ENCODE measurements at regions not wholly inside any gene's neighbourhood (a gene's known extent, or its start where the extent isn't known, plus 50 kb on each side); places are given as distances from the start of the nearest gene placed in this dataset.

DNA sequence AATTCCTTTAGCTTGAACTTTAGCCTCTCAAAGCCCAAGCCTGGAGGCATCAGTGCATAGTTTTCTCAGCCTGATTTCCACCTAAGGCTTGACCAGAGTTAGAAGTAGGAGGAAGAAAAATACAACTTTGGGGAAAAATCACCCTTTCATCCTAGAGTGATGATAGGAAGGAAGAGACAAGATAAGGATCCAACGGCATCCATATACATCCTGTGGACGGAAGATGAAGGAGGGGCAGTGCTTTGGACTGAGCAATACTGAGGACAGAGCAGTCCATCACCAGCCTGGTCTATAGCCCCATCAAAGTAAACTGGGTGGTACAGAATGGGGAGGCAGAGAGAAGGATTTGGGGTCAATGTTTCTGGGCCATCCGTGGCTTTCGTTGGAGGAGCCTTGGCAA, 247.9 kb downstream of the FAM76B start:
- no peak overlapping the region for H3K4me3 ChIP-seq (ENCODE audit: low read length)
- H3K4me1 ChIP-seq (ENCODE audit: control insufficient read depth, insufficient read depth, low read length): peaks cover 5% of the 10 kb centered on the region
- no peak overlapping the region for H3K27ac ChIP-seq (ENCODE audit: low read length)
- 100% methylated on average over 4 of the region's 4 CpGs for WGBS (ENCODE audit: insufficient coverage)
- H3K9me3 ChIP-seq (replicated peaks; ENCODE audit: control insufficient read depth, low read depth, low read length): no peaks in the 10 kb centered on the region
- H3K36me3 ChIP-seq (ENCODE audit: control insufficient read depth, insufficient read depth, low read length): no peaks in the 10 kb centered on the region
- H3K27me3 ChIP-seq (ENCODE audit: control insufficient read depth, insufficient read depth, low read length): no peaks in the 10 kb centered on the region
- DNase-seq: no peak

GRCh38 chr11:95536047-95536690, 253.4 kb downstream of the FAM76B start:
- Histone ChIP-seq H3K9me3 (replicated peaks; ENCODE audit: control insufficient read depth, low read depth, low read length) (no peaks in the 10 kb centered on the region), H3K27ac (ENCODE audit: low read length) (no peak overlapping the region), H3K4me3 (ENCODE audit: low read length) (no peak overlapping the region), H3K4me1 (ENCODE audit: control insufficient read depth, insufficient read depth, low read length) (no peaks in the 10 kb centered on the region), H3K27me3 (ENCODE audit: control insufficient read depth, insufficient read depth, low read length) (no peaks in the 10 kb centered on the region), H3K36me3 (ENCODE audit: control insufficient read depth, insufficient read depth, low read length) (no peaks in the 10 kb centered on the region)
- WGBS (ENCODE audit: insufficient coverage): 86% methylated on average over 1 of the region's 3 CpGs
- no peak for DNase-seq

GRCh38 chr11:95534809-95535208, 254.8 kb downstream of the FAM76B start:
- H3K9me3 ChIP-seq (replicated peaks; ENCODE audit: control insufficient read depth, low read depth, low read length): no peaks in the 10 kb centered on the region
- DNase-seq: no peak
- no peaks in the 10 kb centered on the region for H3K4me1 ChIP-seq (ENCODE audit: control insufficient read depth, insufficient read depth, low read length)
- no peaks in the 10 kb centered on the region for H3K27me3 ChIP-seq (ENCODE audit: control insufficient read depth, insufficient read depth, low read length)
- H3K27ac ChIP-seq (ENCODE audit: low read length): no peak overlapping the region
- no peaks in the 10 kb centered on the region for H3K36me3 ChIP-seq (ENCODE audit: control insufficient read depth, insufficient read depth, low read length)
- H3K4me3 ChIP-seq (ENCODE audit: low read length): no peak overlapping the region

DNA sequence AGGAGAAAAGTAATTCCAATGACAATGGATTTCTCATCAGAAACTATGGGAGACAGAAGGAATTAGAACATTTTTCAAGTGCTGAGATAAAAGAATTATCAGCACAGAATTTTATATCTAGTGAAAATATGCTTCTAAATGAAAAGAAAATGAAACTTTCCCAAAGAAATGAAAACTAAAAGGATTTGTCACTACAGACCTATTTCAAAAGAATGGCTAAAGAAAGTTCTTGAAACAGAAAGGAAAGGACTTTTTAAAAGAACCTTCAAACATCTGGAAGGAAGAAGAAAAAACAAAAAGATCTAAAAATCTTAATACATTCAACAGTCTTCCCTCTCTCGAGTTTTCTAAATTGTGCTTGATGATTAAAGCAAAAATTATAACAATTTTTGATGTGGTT, 255.4 kb downstream of the FAM76B start:
- no CpG with 5 or more reads among the region's 1 CpG for WGBS (ENCODE audit: insufficient coverage)
- H3K4me1 ChIP-seq (ENCODE audit: control insufficient read depth, insufficient read depth, low read length): no peaks in the 10 kb centered on the region
- no peak for DNase-seq
- H3K4me3 ChIP-seq (ENCODE audit: low read length): no peak overlapping the region
- H3K27ac ChIP-seq (ENCODE audit: low read length): no peak overlapping the region
- H3K27me3 ChIP-seq (ENCODE audit: control insufficient read depth, insufficient read depth, low read length): no peaks in the 10 kb centered on the region
- no peaks in the 10 kb centered on the region for H3K36me3 ChIP-seq (ENCODE audit: control insufficient read depth, insufficient read depth, low read length)
- H3K9me3 ChIP-seq (replicated peaks; ENCODE audit: control insufficient read depth, low read depth, low read length): no peaks in the 10 kb centered on the region

DNA sequence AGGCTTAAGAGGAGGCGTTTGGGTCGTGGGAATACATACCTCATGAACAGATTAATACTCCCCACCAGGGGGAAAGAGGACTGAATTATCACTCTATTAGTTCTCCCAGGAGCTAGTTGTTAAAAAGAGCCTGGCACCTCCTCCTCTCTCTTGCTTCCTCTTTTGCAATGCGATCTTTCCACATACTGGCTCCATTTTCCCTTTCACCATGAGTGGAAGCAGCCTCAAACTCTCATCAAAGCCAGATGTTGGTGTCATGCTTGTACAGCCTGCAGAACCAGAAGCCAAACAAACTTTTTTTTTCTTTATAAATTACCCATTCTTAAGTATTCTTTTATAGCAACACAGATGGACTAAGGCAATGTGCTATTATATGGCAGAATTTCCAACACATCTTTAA, 258.5 kb downstream of the FAM76B start:
- H3K36me3 ChIP-seq (ENCODE audit: control insufficient read depth, insufficient read depth, low read length): no peaks in the 10 kb centered on the region
- no peaks in the 10 kb centered on the region for H3K4me1 ChIP-seq (ENCODE audit: control insufficient read depth, insufficient read depth, low read length)
- no peak for DNase-seq
- 43% methylated on average over 1 of the region's 3 CpGs for WGBS (ENCODE audit: insufficient coverage)
- H3K27me3 ChIP-seq (ENCODE audit: control insufficient read depth, insufficient read depth, low read length): no peaks in the 10 kb centered on the region
- H3K4me3 ChIP-seq (ENCODE audit: low read length): no peak overlapping the region
- no peak overlapping the region for H3K27ac ChIP-seq (ENCODE audit: low read length)
- no peaks in the 10 kb centered on the region for H3K9me3 ChIP-seq (replicated peaks; ENCODE audit: control insufficient read depth, low read depth, low read length)

- peaks cover 5% of the 10 kb centered on the region for H3K4me1 ChIP-seq (ENCODE audit: control insufficient read depth, insufficient read depth, low read length)
- H3K27ac ChIP-seq (ENCODE audit: low read length): no peak overlapping the region
Observed at GRCh38 chr11:95524314-95525036, 265.1 kb downstream of the FAM76B start.

GRCh38 chr11:95522874-95523273, 266.7 kb downstream of the FAM76B start:
- 96% methylated on average over 2 of the region's 4 CpGs for WGBS (ENCODE audit: insufficient coverage)

More at GRCh38 chr11:95524314-95525036, 265.1 kb downstream of the FAM76B start:
- Histone ChIP-seq H3K36me3 (ENCODE audit: control insufficient read depth, insufficient read depth, low read length) (no peaks in the 10 kb centered on the region), H3K27me3 (ENCODE audit: control insufficient read depth, insufficient read depth, low read length) (no peaks in the 10 kb centered on the region), H3K9me3 (replicated peaks; ENCODE audit: control insufficient read depth, low read depth, low read length) (no peaks in the 10 kb centered on the region), H3K4me3 (ENCODE audit: low read length) (no peak overlapping the region)
- no CpG with 5 or more reads among the region's 4 CpGs for WGBS (ENCODE audit: insufficient coverage)
- no peak for DNase-seq

DNA sequence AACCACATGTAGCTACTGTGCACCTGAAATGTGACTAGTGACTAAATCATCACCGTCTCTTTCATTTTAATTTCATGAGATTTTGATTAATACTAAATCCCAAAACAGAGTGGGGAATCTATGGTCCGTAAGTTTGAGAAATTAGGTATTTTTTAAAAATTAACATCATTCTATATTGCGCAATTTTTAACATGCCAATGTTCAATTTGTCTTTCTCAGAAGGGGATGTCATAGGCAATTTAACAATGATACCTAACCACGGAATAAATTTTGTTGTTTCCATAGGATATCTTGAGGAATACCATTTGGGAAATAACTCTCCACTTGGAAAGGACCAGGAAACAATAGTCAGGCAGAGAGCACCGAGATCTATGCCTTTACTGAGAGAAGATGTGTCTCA, 267.7 kb downstream of the FAM76B start:
- Histone ChIP-seq H3K27me3 (ENCODE audit: control insufficient read depth, insufficient read depth, low read length) (no peaks in the 10 kb centered on the region), H3K9me3 (replicated peaks; ENCODE audit: control insufficient read depth, low read depth, low read length) (no peaks in the 10 kb centered on the region), H3K36me3 (ENCODE audit: control insufficient read depth, insufficient read depth, low read length) (no peaks in the 10 kb centered on the region), H3K27ac (ENCODE audit: low read length) (no peak overlapping the region), H3K4me3 (ENCODE audit: low read length) (no peak overlapping the region), H3K4me1 (ENCODE audit: control insufficient read depth, insufficient read depth, low read length) (peaks cover 19% of the 10 kb centered on the region)
- DNase-seq: no peak
- WGBS (ENCODE audit: insufficient coverage): 100% methylated on average over 1 of the region's 5 CpGs

More at GRCh38 chr11:95522874-95523273, 266.7 kb downstream of the FAM76B start:
- no peaks in the 10 kb centered on the region for H3K27me3 ChIP-seq (ENCODE audit: control insufficient read depth, insufficient read depth, low read length)
- H3K27ac ChIP-seq (ENCODE audit: low read length): no peak overlapping the region
- no peaks in the 10 kb centered on the region for H3K36me3 ChIP-seq (ENCODE audit: control insufficient read depth, insufficient read depth, low read length)
- H3K4me1 ChIP-seq (ENCODE audit: control insufficient read depth, insufficient read depth, low read length): peaks cover 11% of the 10 kb centered on the region
- no peak for DNase-seq
- H3K4me3 ChIP-seq (ENCODE audit: low read length): no peak overlapping the region
- no peaks in the 10 kb centered on the region for H3K9me3 ChIP-seq (replicated peaks; ENCODE audit: control insufficient read depth, low read depth, low read length)

DNA sequence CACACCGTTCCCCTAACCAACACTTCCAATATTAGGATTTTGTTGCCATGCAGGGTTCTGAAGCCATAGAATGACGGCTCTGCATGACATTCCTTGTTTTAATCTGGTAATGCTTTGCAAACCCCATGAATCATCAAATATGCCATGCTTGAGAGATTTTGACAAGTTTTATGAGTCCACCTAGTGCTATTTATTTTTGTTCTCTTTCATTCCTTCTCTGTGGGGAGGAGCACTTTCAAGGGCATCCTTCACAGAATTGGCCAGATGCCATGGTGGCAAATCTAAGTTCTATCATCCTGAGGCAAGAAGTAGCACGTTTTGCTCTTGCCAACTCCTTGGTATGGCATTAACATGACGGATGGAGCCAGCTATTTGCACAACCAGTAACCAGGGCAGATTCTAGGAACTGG, 268.4 kb downstream of the FAM76B start:
- no peak overlapping the region for H3K4me3 ChIP-seq (ENCODE audit: low read length)
- H3K4me1 ChIP-seq (ENCODE audit: control insufficient read depth, insufficient read depth, low read length): peaks cover 20% of the 10 kb centered on the region
- no CpG with 5 or more reads among the region's 4 CpGs for WGBS (ENCODE audit: insufficient coverage)
- no peak for DNase-seq
- no peak overlapping the region for H3K27ac ChIP-seq (ENCODE audit: low read length)
- H3K27me3 ChIP-seq (ENCODE audit: control insufficient read depth, insufficient read depth, low read length): no peaks in the 10 kb centered on the region
- H3K9me3 ChIP-seq (replicated peaks; ENCODE audit: control insufficient read depth, low read depth, low read length): no peaks in the 10 kb centered on the region
- H3K36me3 ChIP-seq (ENCODE audit: control insufficient read depth, insufficient read depth, low read length): no peaks in the 10 kb centered on the region

- H3K4me3 ChIP-seq (ENCODE audit: low read length): no peak overlapping the region
- whole genome bisulfite sequencing (ENCODE audit: insufficient coverage): 82% methylated on average over 2 of the region's 8 CpGs
- no peak for DNase-seq
- H3K4me1 ChIP-seq (ENCODE audit: control insufficient read depth, insufficient read depth, low read length): peaks cover 20% of the 10 kb centered on the region
- H3K27ac ChIP-seq (ENCODE audit: low read length): no peak overlapping the region
- no peaks in the 10 kb centered on the region for H3K36me3 ChIP-seq (ENCODE audit: control insufficient read depth, insufficient read depth, low read length)
- H3K9me3 ChIP-seq (replicated peaks; ENCODE audit: control insufficient read depth, low read depth, low read length): no peaks in the 10 kb centered on the region
- no peaks in the 10 kb centered on the region for H3K27me3 ChIP-seq (ENCODE audit: control insufficient read depth, insufficient read depth, low read length)
Observed at GRCh38 chr11:95520369-95521132, 269.0 kb downstream of the FAM76B start.

All from muscle of leg (tissue), 3 donors.